ENCODE measurements at regions not wholly inside any gene's neighbourhood (a gene's known extent, or its start where the extent isn't known, plus 50 kb on each side); places are given as distances from the start of the nearest gene placed in this dataset.
A peak's percentile ranks its signal among the peaks of the same experiment; 100 is the strongest.

DNA sequence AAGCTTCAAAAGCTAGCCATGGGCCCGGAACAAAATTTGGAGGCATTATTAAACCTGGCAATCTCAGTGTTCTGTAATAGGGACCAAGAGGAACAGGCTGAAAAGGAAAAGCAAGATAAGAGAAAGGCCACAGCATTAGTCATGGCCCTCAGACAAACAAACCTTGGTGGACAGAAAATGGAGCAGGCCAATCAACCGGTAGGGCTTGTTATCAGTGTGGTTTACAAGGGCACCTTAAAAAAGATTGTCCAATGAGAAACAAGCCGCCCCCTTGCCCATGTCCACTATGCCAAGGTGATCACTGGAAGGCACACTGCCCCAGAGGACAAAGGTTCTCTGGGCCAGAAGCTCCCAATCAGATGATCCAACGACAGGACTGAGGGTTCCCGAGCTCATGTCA is 653.9 kb upstream of the TMEM132C start:
- ATAC-seq (no peak), DNase-seq (ENCODE audit: low spot score) (no peak)
- no peak for TF ChIP-seq TCF7 (CRISPR knock-in tag; IDR thresholded peaks at IDR 0.05; ENCODE audit: low read depth)
- TF ChIP-seq SMAD4 (CRISPR knock-in tag; IDR thresholded peaks at IDR 0.05) = no peak
- TF ChIP-seq, protein P1, sequence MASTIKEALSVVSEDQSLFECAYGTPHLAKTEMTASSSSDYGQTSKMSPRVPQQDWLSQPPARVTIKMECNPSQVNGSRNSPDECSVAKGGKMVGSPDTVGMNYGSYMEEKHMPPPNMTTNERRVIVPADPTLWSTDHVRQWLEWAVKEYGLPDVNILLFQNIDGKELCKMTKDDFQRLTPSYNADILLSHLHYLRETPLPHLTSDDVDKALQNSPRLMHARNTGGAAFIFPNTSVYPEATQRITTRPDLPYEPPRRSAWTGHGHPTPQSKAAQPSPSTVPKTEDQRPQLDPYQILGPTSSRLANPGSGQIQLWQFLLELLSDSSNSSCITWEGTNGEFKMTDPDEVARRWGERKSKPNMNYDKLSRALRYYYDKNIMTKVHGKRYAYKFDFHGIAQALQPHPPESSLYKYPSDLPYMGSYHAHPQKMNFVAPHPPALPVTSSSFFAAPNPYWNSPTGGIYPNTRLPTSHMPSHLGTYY (CRISPR knock-in tag; IDR thresholded peaks at IDR 0.05) = no peak
- TF ChIP-seq ZNF219 (CRISPR knock-in tag; IDR thresholded peaks at IDR 0.05; ENCODE audit: borderline replicate concordance) = no peak
- TF ChIP-seq EMX1 (CRISPR knock-in tag; IDR thresholded peaks at IDR 0.05) = no peak
- TF ChIP-seq ATF1 (CRISPR knock-in tag; IDR thresholded peaks at IDR 0.05) = no peak
- no peak for TF ChIP-seq FOXJ3 (CRISPR knock-in tag; IDR thresholded peaks at IDR 0.05; ENCODE audit: borderline replicate concordance)
- TF ChIP-seq, protein P2, sequence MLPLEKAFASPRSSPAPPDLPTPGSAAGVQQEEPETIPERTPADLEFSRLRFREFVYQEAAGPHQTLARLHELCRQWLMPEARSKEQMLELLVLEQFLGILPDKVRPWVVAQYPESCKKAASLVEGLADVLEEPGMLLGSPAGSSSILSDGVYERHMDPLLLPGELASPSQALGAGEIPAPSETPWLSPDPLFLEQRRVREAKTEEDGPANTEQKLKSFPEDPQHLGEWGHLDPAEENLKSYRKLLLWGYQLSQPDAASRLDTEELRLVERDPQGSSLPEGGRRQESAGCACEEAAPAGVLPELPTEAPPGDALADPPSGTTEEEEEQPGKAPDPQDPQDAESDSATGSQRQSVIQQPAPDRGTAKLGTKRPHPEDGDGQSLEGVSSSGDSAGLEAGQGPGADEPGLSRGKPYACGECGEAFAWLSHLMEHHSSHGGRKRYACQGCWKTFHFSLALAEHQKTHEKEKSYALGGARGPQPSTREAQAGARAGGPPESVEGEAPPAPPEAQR (CRISPR knock-in tag; IDR thresholded peaks at IDR 0.05) = no peak
- Mint-ChIP-seq H3K27ac (no peak overlapping the region), H3K4me3 (no peak overlapping the region), H3K4me1 (peaks cover 38% of the 10 kb centered on the region), H3K27me3 (ENCODE audit: low read depth) (no peaks in the 10 kb centered on the region), H3K9me3 (peaks cover 20% of the 10 kb centered on the region), H3K36me3 (peaks cover 11% of the 10 kb centered on the region)
- ChIA-PET CTCF (interaction anchor here (0.8 kb wide), 1 partner anchor 18 kb away, joined by 5 read pairs; no protein-coding TSS in a partner anchor), POLR2A (no interaction called here)

DNA sequence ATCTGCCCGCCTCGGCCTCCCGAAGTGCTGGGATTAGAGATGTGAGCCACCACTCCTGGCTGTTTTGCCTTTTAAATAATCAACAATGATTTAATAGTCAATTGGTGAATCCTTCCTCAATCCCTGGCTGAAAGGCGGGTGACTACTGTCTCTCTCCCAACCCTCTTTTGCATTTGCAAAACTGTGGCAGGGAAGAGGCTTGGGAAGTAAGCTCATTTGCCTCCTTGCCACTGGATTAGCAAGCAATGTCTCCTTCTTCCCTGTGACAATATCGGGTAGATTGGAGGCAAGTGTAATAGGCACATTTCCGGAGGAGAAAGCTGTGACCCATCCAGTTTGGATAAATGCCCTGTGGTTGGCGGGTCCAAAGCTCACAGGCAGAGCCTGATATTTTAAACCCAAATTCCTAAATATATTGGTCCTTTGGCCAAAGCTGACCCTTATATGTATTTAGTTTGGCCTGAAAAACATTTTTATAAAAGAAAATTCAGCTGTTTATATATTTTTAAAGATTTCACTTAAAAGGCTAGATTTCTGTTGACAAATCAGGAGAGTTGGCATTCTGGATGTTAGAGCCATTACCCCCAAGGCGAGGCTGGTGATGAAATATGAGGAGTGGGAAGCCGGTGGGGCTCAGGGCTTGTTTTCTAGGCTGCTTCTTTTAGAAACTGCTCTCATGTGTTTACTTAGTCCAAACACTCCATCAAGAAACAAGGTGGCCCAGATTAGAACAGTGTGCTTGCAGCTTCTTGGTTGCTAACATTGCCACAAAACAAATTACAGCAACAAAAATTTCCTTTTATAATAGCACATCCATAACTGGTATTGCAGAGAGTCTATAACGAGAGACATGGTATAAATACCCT is 646.9 kb upstream of the TMEM132C start:
- DNase-seq (ENCODE audit: low spot score) (no peak), ATAC-seq (peak; percentile 65)
- CTCF ChIA-PET = no interaction called here
- POLR2A ChIA-PET = no interaction called here
- peak overlapping the region; percentile 53; the same call in 1 of the 2 replicates for H3K27ac Mint-ChIP-seq
- peaks cover 14% of the 10 kb centered on the region; the same call in 1 of the 2 replicates for H3K9me3 Mint-ChIP-seq
- no peaks in the 10 kb centered on the region for H3K27me3 Mint-ChIP-seq (ENCODE audit: low read depth)
- H3K4me1 Mint-ChIP-seq = peaks cover 42% of the 10 kb centered on the region
- no peaks in the 10 kb centered on the region for H3K36me3 Mint-ChIP-seq
- no peak overlapping the region for H3K4me3 Mint-ChIP-seq
- TF ChIP-seq PRRX2 (CRISPR knock-in tag; IDR thresholded peaks at IDR 0.05) (no peak), ZNF121 (CRISPR knock-in tag; IDR thresholded peaks at IDR 0.05) (no peak), CREM (CRISPR knock-in tag; IDR thresholded peaks at IDR 0.05) (no peak), ZNF138 (CRISPR knock-in tag; conservative IDR thresholded peaks at IDR 0.05) (no peak), ETV6 (CRISPR knock-in tag; IDR thresholded peaks at IDR 0.05) (no peak), GABPB1 (CRISPR knock-in tag; IDR thresholded peaks at IDR 0.05) (no peak), MYBL2 (CRISPR knock-in tag; IDR thresholded peaks at IDR 0.05) (no peak), ZBTB21 (CRISPR knock-in tag; IDR thresholded peaks at IDR 0.05; ENCODE audit: borderline replicate concordance) (no peak), CREB1 (CRISPR knock-in tag; IDR thresholded peaks at IDR 0.05) (no peak), NR3C1 (CRISPR knock-in tag; conservative IDR thresholded peaks at IDR 0.05; ENCODE audit: low read depth) (no peak), JAZF1 (CRISPR knock-in tag; IDR thresholded peaks at IDR 0.05) (no peak)
- TF ChIP-seq, protein P2 (CRISPR knock-in tag; IDR thresholded peaks at IDR 0.05) = no peak
- TF ChIP-seq, protein P3, sequence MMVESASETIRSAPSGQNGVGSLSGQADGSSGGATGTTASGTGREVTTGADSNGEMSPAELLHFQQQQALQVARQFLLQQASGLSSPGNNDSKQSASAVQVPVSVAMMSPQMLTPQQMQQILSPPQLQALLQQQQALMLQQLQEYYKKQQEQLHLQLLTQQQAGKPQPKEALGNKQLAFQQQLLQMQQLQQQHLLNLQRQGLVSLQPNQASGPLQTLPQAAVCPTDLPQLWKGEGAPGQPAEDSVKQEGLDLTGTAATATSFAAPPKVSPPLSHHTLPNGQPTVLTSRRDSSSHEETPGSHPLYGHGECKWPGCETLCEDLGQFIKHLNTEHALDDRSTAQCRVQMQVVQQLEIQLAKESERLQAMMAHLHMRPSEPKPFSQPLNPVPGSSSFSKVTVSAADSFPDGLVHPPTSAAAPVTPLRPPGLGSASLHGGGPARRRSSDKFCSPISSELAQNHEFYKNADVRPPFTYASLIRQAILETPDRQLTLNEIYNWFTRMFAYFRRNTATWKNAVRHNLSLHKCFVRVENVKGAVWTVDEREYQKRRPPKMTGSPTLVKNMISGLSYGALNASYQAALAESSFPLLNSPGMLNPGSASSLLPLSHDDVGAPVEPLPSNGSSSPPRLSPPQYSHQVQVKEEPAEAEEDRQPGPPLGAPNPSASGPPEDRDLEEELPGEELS (CRISPR knock-in tag; IDR thresholded peaks at IDR 0.05) = no peak
- TF ChIP-seq, protein P4, sequence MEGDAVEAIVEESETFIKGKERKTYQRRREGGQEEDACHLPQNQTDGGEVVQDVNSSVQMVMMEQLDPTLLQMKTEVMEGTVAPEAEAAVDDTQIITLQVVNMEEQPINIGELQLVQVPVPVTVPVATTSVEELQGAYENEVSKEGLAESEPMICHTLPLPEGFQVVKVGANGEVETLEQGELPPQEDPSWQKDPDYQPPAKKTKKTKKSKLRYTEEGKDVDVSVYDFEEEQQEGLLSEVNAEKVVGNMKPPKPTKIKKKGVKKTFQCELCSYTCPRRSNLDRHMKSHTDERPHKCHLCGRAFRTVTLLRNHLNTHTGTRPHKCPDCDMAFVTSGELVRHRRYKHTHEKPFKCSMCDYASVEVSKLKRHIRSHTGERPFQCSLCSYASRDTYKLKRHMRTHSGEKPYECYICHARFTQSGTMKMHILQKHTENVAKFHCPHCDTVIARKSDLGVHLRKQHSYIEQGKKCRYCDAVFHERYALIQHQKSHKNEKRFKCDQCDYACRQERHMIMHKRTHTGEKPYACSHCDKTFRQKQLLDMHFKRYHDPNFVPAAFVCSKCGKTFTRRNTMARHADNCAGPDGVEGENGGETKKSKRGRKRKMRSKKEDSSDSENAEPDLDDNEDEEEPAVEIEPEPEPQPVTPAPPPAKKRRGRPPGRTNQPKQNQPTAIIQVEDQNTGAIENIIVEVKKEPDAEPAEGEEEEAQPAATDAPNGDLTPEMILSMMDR (IDR thresholded peaks at IDR 0.05) = no peak
- TF ChIP-seq, protein P5, sequence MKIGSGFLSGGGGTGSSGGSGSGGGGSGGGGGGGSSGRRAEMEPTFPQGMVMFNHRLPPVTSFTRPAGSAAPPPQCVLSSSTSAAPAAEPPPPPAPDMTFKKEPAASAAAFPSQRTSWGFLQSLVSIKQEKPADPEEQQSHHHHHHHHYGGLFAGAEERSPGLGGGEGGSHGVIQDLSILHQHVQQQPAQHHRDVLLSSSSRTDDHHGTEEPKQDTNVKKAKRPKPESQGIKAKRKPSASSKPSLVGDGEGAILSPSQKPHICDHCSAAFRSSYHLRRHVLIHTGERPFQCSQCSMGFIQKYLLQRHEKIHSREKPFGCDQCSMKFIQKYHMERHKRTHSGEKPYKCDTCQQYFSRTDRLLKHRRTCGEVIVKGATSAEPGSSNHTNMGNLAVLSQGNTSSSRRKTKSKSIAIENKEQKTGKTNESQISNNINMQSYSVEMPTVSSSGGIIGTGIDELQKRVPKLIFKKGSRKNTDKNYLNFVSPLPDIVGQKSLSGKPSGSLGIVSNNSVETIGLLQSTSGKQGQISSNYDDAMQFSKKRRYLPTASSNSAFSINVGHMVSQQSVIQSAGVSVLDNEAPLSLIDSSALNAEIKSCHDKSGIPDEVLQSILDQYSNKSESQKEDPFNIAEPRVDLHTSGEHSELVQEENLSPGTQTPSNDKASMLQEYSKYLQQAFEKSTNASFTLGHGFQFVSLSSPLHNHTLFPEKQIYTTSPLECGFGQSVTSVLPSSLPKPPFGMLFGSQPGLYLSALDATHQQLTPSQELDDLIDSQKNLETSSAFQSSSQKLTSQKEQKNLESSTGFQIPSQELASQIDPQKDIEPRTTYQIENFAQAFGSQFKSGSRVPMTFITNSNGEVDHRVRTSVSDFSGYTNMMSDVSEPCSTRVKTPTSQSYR (CRISPR knock-in tag; IDR thresholded peaks at IDR 0.05) = no peak
